Breast epithelium (tissue), 3 donors: ENCODE measurements at regions not wholly inside any gene's neighbourhood (a gene's known extent, or its start where the extent isn't known, plus 50 kb on each side); places are given as distances from the start of the nearest gene placed in this dataset.

ENCODE experiments used
- POLR2A ChIP-seq: fragments of 450-650 bp; IDR thresholded peaks from one replicate; pipeline ENCODE4 v1.6.1; 2016; ENCODE audit warnings: antibody characterized with exemption, mild to moderate bottlenecking, moderate library complexity
- TF ChIP-seq, protein P1 (sequence below), 3 donors: fragments of 450-650 bp; IDR thresholded peaks; one replicate each; pipeline ENCODE4 v1.5.1; 2016 to 2017; ENCODE audit warnings: antibody characterized with exemption in 3 of 3, mild to moderate bottlenecking in 3 of 3, moderate library complexity in 3 of 3

DNA sequence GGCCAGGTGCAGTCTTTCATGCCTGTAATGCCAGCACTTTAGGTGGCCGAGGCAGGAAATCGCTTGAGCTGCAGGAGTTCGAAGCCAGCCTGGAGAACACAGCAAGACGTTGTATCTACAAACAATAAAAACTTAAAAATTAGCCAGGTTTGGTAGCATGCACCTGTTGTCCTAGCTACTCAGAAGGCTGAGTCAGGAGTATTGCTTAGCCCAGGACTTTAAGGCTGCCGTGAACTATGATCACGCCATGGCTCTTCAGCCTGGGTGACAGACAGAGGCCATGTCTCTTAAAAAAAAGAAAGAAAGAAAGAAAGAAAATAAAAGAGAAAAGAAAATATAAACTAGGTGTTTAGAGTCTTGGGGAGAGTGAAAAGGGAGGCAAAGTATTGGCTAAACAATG, 96.4 kb upstream of the PDE5A start:
- TF ChIP-seq, protein P1, sequence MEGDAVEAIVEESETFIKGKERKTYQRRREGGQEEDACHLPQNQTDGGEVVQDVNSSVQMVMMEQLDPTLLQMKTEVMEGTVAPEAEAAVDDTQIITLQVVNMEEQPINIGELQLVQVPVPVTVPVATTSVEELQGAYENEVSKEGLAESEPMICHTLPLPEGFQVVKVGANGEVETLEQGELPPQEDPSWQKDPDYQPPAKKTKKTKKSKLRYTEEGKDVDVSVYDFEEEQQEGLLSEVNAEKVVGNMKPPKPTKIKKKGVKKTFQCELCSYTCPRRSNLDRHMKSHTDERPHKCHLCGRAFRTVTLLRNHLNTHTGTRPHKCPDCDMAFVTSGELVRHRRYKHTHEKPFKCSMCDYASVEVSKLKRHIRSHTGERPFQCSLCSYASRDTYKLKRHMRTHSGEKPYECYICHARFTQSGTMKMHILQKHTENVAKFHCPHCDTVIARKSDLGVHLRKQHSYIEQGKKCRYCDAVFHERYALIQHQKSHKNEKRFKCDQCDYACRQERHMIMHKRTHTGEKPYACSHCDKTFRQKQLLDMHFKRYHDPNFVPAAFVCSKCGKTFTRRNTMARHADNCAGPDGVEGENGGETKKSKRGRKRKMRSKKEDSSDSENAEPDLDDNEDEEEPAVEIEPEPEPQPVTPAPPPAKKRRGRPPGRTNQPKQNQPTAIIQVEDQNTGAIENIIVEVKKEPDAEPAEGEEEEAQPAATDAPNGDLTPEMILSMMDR (IDR thresholded peaks at IDR 0.05), result no peak
- TF ChIP-seq POLR2A, result no peak
